Stomach (tissue), 4 donors: ENCODE measurements at regions not wholly inside any gene's neighbourhood (a gene's known extent, or its start where the extent isn't known, plus 50 kb on each side); places are given as distances from the start of the nearest gene placed in this dataset.

Source experiments
- CTCF ChIP-seq, 7 experiments: fragments of 450-650 bp in 4 of 7; fragments of 200-600 bp in 3 of 7; sonication (generic) in 3 of 7; IDR thresholded peaks; one replicate each; pipeline ENCODE4 v1.5.1; 2016 to 2019; ENCODE audit warnings: antibody characterized with exemption in 7 of 7, control low read depth in 2 of 7, mild to moderate bottlenecking in 1 of 7
- EP300 ChIP-seq: sonication (generic); formaldehyde crosslinking; IDR thresholded peaks from one replicate; pipeline ENCODE4 v1.6.1; 2017; ENCODE audit warnings: antibody characterized with exemption
- POLR2A ChIP-seq, 4 donors: fragments of 450-650 bp; IDR thresholded peaks; one replicate each; pipeline ENCODE4 v1.6.1; 2016; ENCODE audit warnings: antibody characterized with exemption in 4 of 4, control low read depth in 2 of 4, mild to moderate bottlenecking in 1 of 4, moderate library complexity in 1 of 4
- POLR2AphosphoS5 ChIP-seq, 3 donors: sonication (generic); formaldehyde crosslinking; IDR thresholded peaks; one replicate each; pipeline ENCODE4 v1.6.1; 2016; ENCODE audit warnings: antibody characterized with exemption in 3 of 3

- TF ChIP-seq CTCF (IDR thresholded peaks at IDR 0.05) (no peak), POLR2A (IDR thresholded peaks at IDR 0.05) (no peak), EP300 (no peak), POLR2AphosphoS5 (IDR thresholded peaks at IDR 0.05) (no peak)
Measured at GRCh38 chr10:2139746-2140145, 402.4 kb upstream of the ADARB2 start.
